GM12878 (cell line): ENCODE measurements at regions not wholly inside any gene's neighbourhood (a gene's known extent, or its start where the extent isn't known, plus 50 kb on each side); places are given as distances from the start of the nearest gene placed in this dataset.

ENCODE experiments used
- ATAC-seq: fragments of 200-7000 bp; cut with Tn5 transposase; 3 replicates; pipeline ENCODE4 v1.9.1; 2020; ENCODE audit warnings: mild to moderate bottlenecking, moderate library complexity
- BruUV-seq: library from RNA; stranded (reverse); fragments of 400-500 nt; replicated peaks from 2 replicates; lab custom pipeline; 2021; lab: Mats Ljungman, UMichigan
- CTCF ChIA-PET: fragments of 300-600 bp; sonication (Branson Sonifier 250); formaldehyde crosslinking; extraction: SDS; loops from one replicate; lab custom pipeline; 2021; ENCODE audit warnings: inconsistent platforms; lab: Yijun Ruan, JAX
- POLR2A ChIA-PET: fragments of 350-600 bp; formaldehyde crosslinking; extraction: SDS; loops from one replicate; lab custom pipeline; 2021; ENCODE audit warnings: inconsistent platforms; lab: Charles Lee
- RAD21 ChIA-PET: fragments of 300-600 bp; sonication (Branson Sonifier 250); formaldehyde crosslinking; loops from one replicate; lab custom pipeline; 2023; ENCODE audit warnings: antibody characterized with exemption; ENCODE audit not compliant: unreplicated experiment; lab: Charles Lee
- SMC1A ChIA-PET: fragments of 300-600 bp; sonication (Branson Sonifier 250); formaldehyde crosslinking; loops from one replicate; lab custom pipeline; 2023; ENCODE audit not compliant: unreplicated experiment, uncharacterized antibody; lab: Charles Lee
- DNase-seq: peaks from one replicate; pipeline ENCODE4 v3.0.0-alpha.2; 2011; ENCODE audit warnings: low read depth, low spot score
- FAIRE-seq: peaks from 3 replicates; lab custom pipeline; 2011; peaks lifted over from hg19 to GRCh38; lab: Jason Lieb, UNC
- H2AFZ ChIP-seq: 2 replicates; pipeline ENCODE4 v1.6.0; 2011; ENCODE audit warnings: low read depth, low read length, control low read depth; ENCODE audit not compliant: control insufficient read depth
- H3K27ac ChIP-seq: 2 replicates; pipeline ENCODE4 v1.5.1; 2011; ENCODE audit warnings: control low read depth; ENCODE audit not compliant: control insufficient read depth, insufficient read depth
- H3K27me3 ChIP-seq, 2 experiments: replicated peaks in 1 of 2; 2 replicates each; pipeline versions ENCODE4 v1.6.0 to v1.6.1; 2011; ENCODE audit warnings: low read length in 1 of 2; ENCODE audit not compliant: control insufficient read depth in 2 of 2, insufficient read depth in 2 of 2
- H3K36me3 ChIP-seq, 2 experiments: 2 replicates each; pipeline ENCODE4 v1.5.1; 2011; ENCODE audit warnings: low read length in 1 of 2; ENCODE audit not compliant: control insufficient read depth in 2 of 2, insufficient read depth in 2 of 2
- H3K4me1 ChIP-seq: 2 replicates; pipeline ENCODE4 v1.6.1; 2011; ENCODE audit warnings: mild to moderate bottlenecking, low read length, moderate library complexity, mixed read lengths; ENCODE audit not compliant: control insufficient read depth, insufficient read depth
- H3K4me2 ChIP-seq: 2 replicates; pipeline ENCODE4 v1.6.0; 2011; ENCODE audit warnings: control low read depth; ENCODE audit not compliant: control insufficient read depth, insufficient read depth
- H3K4me3 ChIP-seq: fragments of 200-600 bp; sonication (generic); 2 replicates; pipeline ENCODE4 v1.5.1; 2016
- H3K79me2 ChIP-seq: 2 replicates; pipeline ENCODE4 v1.6.0; 2011; ENCODE audit warnings: low read length; ENCODE audit not compliant: control insufficient read depth, insufficient read depth
- H3K9ac ChIP-seq: 2 replicates; pipeline ENCODE4 v1.8.0; 2011; ENCODE audit warnings: low read length, control low read depth, mixed read lengths; ENCODE audit not compliant: control insufficient read depth, insufficient read depth
- H3K9me3 ChIP-seq: replicated peaks from 3 replicates; pipeline ENCODE4 v1.5.1; 2011; ENCODE audit warnings: mild to moderate bottlenecking, low read length; ENCODE audit not compliant: control insufficient read depth, insufficient read depth
- H4K20me1 ChIP-seq: 2 replicates; pipeline ENCODE4 v1.6.0; 2011; ENCODE audit not compliant: control insufficient read depth, insufficient read depth
- ASH2L ChIP-seq: fragments of 300-600, 200-600 bp; sonication (generic); IDR thresholded peaks from 2 replicates; pipeline ENCODE4 v1.6.1; 2017; ENCODE audit warnings: low read depth, mild to moderate bottlenecking, borderline replicate concordance
- ATF7 ChIP-seq: fragments of 450-650 bp; IDR thresholded peaks from 2 replicates; pipeline ENCODE4 v1.6.1; 2016; ENCODE audit warnings: low read depth, mild to moderate bottlenecking
- BCLAF1 ChIP-seq: fragments of 450-650 bp; IDR thresholded peaks from 2 replicates; pipeline ENCODE4 v1.6.1; 2017; ENCODE audit warnings: antibody characterized with exemption, mild to moderate bottlenecking, moderate library complexity
- CHD4 ChIP-seq: fragments of 200-600 bp; sonication (generic); IDR thresholded peaks from 2 replicates; pipeline ENCODE4 v1.6.1; 2016; ENCODE audit warnings: mild to moderate bottlenecking
- HSF1 ChIP-seq: fragments of 150-350 bp; IDR thresholded peaks from 2 replicates; pipeline ENCODE4 v1.6.1; 2014; ENCODE audit warnings: mild to moderate bottlenecking, low read depth, low read length
- MEF2A ChIP-seq: IDR thresholded peaks from 2 replicates; pipeline ENCODE4 v1.6.1; 2011; ENCODE audit warnings: low read depth, mild to moderate bottlenecking, low read length, moderate library complexity; ENCODE audit not compliant: insufficient read depth
- MTA3 ChIP-seq: IDR thresholded peaks from 2 replicates; pipeline ENCODE4 v1.6.1; 2012; ENCODE audit warnings: low read length, inconsistent platforms, borderline replicate concordance
- NKRF ChIP-seq: fragments of 450-650 bp; conservative IDR thresholded peaks from 2 replicates; pipeline ENCODE4 v1.6.1; 2017; ENCODE audit warnings: mild to moderate bottlenecking, moderate library complexity
- SREBF2 ChIP-seq: IDR thresholded peaks from 2 replicates; pipeline ENCODE4 v1.6.1; 2012; ENCODE audit warnings: mild to moderate bottlenecking, low read length
- WRNIP1 ChIP-seq: IDR thresholded peaks from 2 replicates; pipeline ENCODE4 v1.6.1; 2011; ENCODE audit warnings: low read depth, low read length, improper control_type of control experiment, borderline replicate concordance
- YY1 ChIP-seq: IDR thresholded peaks from 2 replicates; pipeline ENCODE4 v1.6.1; 2011; ENCODE audit warnings: low read depth, mild to moderate bottlenecking, low read length
- ZBTB33 ChIP-seq: fragments of 450-650 bp; IDR thresholded peaks from 2 replicates; pipeline ENCODE4 v1.6.1; 2017; ENCODE audit warnings: mild to moderate bottlenecking
- ZNF24 ChIP-seq: fragments of 450-650 bp; IDR thresholded peaks from 2 replicates; pipeline ENCODE4 v1.6.1; 2017; ENCODE audit warnings: antibody characterized with exemption, mild to moderate bottlenecking
- WGBS: methylation state at CpG from one replicate; pipeline ENCODE4 v1.1.6; 2016; ENCODE audit warnings: low lambda C conversion rate; ENCODE audit not compliant: insufficient replicate concordance, insufficient coverage; ENCODE audit errors: missing lambda C conversion rate; 5-methylcytosine and 5-hydroxymethylcytosine counted together
- in situ Hi-C: fragments of 300-500 bp; cut with MboI; formaldehyde crosslinking; loops from 9 replicates; pipeline ENCODE4 v1.14.3; 2018; ENCODE audit warnings: mixed read lengths
- intact Hi-C: fragments of 100-400 bp; cut with micrococcal nuclease; formaldehyde crosslinking; loops from one replicate; pipeline ENCODE4 v1.14.2; 2022; ENCODE audit not compliant: unreplicated experiment

- TF ChIP-seq NKRF: no peak
- TF ChIP-seq HSF1: no peak
- TF ChIP-seq ATF7: no peak
- no peak for TF ChIP-seq YY1
- TF ChIP-seq, all 136 proteins: peak for 0
Measured at GRCh38 chr11:95341221-95341620, 110.2 kb upstream of the SESN3 start (continued).

- DNase-seq: no peak
- POLR2A ChIA-PET: no interaction called here
- TF ChIP-seq CHD4 (no peak), ZBTB33 (no peak), WRNIP1 (no peak), MTA3 (0 out of 2 replicates have a peak, but pooled peaks have one; percentile 36), SREBF2 (no peak), ZNF24 (0 out of 2 replicates have a peak, but pooled peaks have one; percentile 26), MEF2A (0 out of 2 replicates have a peak, but pooled peaks have one; percentile 72), BCLAF1 (no peak), ASH2L (no peak)
Measured at GRCh38 chr11:95339086-95339901, 108.3 kb upstream of the SESN3 start.

More at GRCh38 chr11:95339086-95339901, 108.3 kb upstream of the SESN3 start:
- WGBS: 94% methylated on average over 4 of the region's 4 CpGs
- ATAC-seq (peak; percentile 56), FAIRE-seq (no peak)
- no peaks in the 10 kb centered on the region for H3K79me2 ChIP-seq
- H3K36me3 ChIP-seq: no peaks in the 10 kb centered on the region
- H3K27me3 ChIP-seq: no peaks in the 10 kb centered on the region; a peak in 1 of 4 replicates
- H4K20me1 ChIP-seq: no peaks in the 10 kb centered on the region
- peaks cover 6% of the 10 kb centered on the region for H3K4me1 ChIP-seq
- intact Hi-C loops: loop anchor here (5.0 kb wide), 2 partner anchors 92 to 107 kb away; partner anchors contain the start of gene SESN3
- no peaks in the 10 kb centered on the region for H3K9me3 ChIP-seq
- CTCF ChIA-PET: interaction anchor here (0.7 to 2.4 kb wide), 2 partner anchors 186 to 366 kb away, joined by 4 to 16 read pairs; no protein-coding TSS in a partner anchor
- SMC1A ChIA-PET: interaction anchor here (0.6 to 2.5 kb wide), 9 partner anchors 20 to 366 kb away, joined by 3 to 11 read pairs (median 4); partner anchors contain the start of gene SESN3
- no peak overlapping the region for H3K4me3 ChIP-seq
- peak overlapping the region; percentile 39; the same call in 1 of the 2 replicates for H3K4me2 ChIP-seq
- H3K27ac ChIP-seq: no peak overlapping the region
- no TSS peak for BruUV-seq
- RAD21 ChIA-PET: interaction anchor here (0.8 to 1.6 kb wide), 8 partner anchors 27 to 366 kb away, joined by 3 to 10 read pairs (median 4); partner anchors contain the start of gene SESN3
- in situ Hi-C loops: no loop called here
- H3K9ac ChIP-seq: no peak overlapping the region
- no peak overlapping the region for H2AFZ ChIP-seq
